ENCODE measurements at regions not wholly inside any gene's neighbourhood (a gene's known extent, or its start where the extent isn't known, plus 50 kb on each side); places are given as distances from the start of the nearest gene placed in this dataset.
"Not testable (repeated sequence)": the region's sequence is repeated elsewhere in the genome, so short reads cannot be mapped to it uniquely, and the experiment has no call there.

DNA sequence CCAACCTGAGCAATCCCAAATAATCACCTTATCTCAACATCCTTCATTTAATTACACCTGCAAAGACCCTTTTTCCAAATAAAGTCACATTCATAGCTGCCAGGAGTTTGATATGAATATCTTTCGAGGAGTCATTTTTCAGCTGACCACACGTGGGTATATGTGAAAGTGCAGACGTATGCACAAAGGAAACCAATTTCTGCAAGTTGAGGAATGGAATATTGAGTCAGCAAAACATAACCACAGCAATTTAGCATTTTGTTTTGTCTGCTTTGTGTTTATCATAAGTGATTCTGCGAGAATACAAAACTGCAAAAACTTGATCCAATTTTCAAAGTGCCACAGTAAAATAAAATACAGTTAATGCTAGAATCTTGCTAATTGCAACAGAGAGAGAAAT, 295.9 kb downstream of the SUCLA2 start:
- Histone ChIP-seq H3K4me3 (ENCODE audit: low read length) (no peak overlapping the region), H3K27me3 (replicated peaks; ENCODE audit: control insufficient read depth, insufficient read depth, low read length) (no peaks in the 10 kb centered on the region), H3K9ac (ENCODE audit: low read length) (no peak overlapping the region), H3K9me3 (ENCODE audit: control insufficient read depth, low read length) (no peaks in the 10 kb centered on the region), H3K4me1 (ENCODE audit: control insufficient read depth, insufficient read depth, low read length) (peaks cover 13% of the 10 kb centered on the region), H3K36me3 (ENCODE audit: control insufficient read depth, insufficient read depth, low read length, severe bottlenecking) (no peaks in the 10 kb centered on the region)
- DNase-seq (ENCODE audit: low read depth) = no peak

GRCh38 chr13:47696674-47697073, 304.4 kb downstream of the SUCLA2 start:
- DNase-seq (ENCODE audit: low read depth) = no peak
- Histone ChIP-seq H3K9me3 (ENCODE audit: control insufficient read depth, low read length) (no peaks in the 10 kb centered on the region), H3K4me1 (ENCODE audit: control insufficient read depth, insufficient read depth, low read length) (no peaks in the 10 kb centered on the region), H3K4me3 (ENCODE audit: low read length) (no peak overlapping the region), H3K9ac (ENCODE audit: low read length) (no peak overlapping the region), H3K27me3 (replicated peaks; ENCODE audit: control insufficient read depth, insufficient read depth, low read length) (no peaks in the 10 kb centered on the region), H3K36me3 (ENCODE audit: control insufficient read depth, insufficient read depth, low read length, severe bottlenecking) (no peaks in the 10 kb centered on the region)

GRCh38 chr13:47687577-47687976, 313.5 kb downstream of the SUCLA2 start:
- Histone ChIP-seq H3K4me3 (ENCODE audit: low read length) (no peak overlapping the region), H3K9ac (ENCODE audit: low read length) (no peak overlapping the region), H3K36me3 (ENCODE audit: control insufficient read depth, insufficient read depth, low read length, severe bottlenecking) (no peaks in the 10 kb centered on the region), H3K4me1 (ENCODE audit: control insufficient read depth, insufficient read depth, low read length) (no peaks in the 10 kb centered on the region), H3K9me3 (ENCODE audit: control insufficient read depth, low read length) (no peaks in the 10 kb centered on the region), H3K27me3 (replicated peaks; ENCODE audit: control insufficient read depth, insufficient read depth, low read length) (peaks cover 8% of the 10 kb centered on the region)
- no peak for DNase-seq (ENCODE audit: low read depth)

- peaks cover 14% of the 10 kb centered on the region for H3K4me1 ChIP-seq (ENCODE audit: control insufficient read depth, insufficient read depth, low read length)
- H3K36me3 ChIP-seq (ENCODE audit: control insufficient read depth, insufficient read depth, low read length, severe bottlenecking); H3K9ac ChIP-seq (ENCODE audit: low read length); H3K9me3 ChIP-seq (ENCODE audit: control insufficient read depth, low read length); DNase-seq (ENCODE audit: low read depth); H3K4me3 ChIP-seq (ENCODE audit: low read length); H3K27me3 ChIP-seq (replicated peaks; ENCODE audit: control insufficient read depth, insufficient read depth, low read length): not testable (repeated sequence)
Measured at GRCh38 chr13:47685156-47685555, 315.9 kb downstream of the SUCLA2 start.

DNA sequence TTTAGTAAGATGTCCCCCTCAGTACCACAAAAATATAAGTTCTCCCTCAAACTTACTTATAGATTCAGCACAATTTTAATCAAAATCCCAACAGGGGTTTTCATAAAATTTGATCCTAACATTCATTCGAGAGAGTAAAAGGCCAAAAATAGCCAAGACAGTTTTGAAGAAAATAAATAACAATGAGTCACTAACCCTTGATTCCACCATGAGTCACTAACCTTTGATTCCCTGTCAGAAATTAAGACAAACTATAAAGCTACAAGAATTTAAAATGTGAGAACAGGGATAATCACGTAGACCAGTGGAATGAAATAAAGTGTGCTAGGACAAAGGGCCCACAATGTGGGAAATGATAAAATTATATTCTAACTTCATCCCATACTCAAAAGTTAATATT, 320.3 kb downstream of the SUCLA2 start:
- no peak for DNase-seq (ENCODE audit: low read depth)
- H3K4me3 ChIP-seq (ENCODE audit: low read length) = no peak overlapping the region

DNA sequence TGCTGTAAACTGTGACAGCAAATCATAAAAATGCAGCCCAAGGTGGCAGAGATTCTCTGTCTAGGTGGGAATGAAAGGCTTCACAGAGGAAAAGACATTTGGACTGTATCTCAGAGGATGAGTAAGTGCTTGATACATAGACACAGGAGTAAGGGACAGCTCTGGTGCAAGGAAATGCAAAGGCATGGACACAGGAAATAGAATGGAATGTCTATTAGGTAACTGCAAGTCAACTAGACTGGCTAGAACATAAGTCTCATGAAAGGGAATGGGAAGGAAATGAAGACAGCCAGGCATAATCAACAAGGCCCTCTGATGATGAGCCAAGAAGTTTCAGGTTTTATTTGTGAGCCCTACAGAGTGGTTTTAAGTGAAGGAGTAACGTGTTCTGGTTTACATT, 321.7 kb downstream of the SUCLA2 start:
- no peaks in the 10 kb centered on the region for H3K36me3 ChIP-seq (ENCODE audit: control insufficient read depth, insufficient read depth, low read length, severe bottlenecking)
- no peak for DNase-seq (ENCODE audit: low read depth)
- H3K9ac ChIP-seq (ENCODE audit: low read length) = no peak overlapping the region
- H3K4me3 ChIP-seq (ENCODE audit: low read length) = no peak overlapping the region
- H3K4me1 ChIP-seq (ENCODE audit: control insufficient read depth, insufficient read depth, low read length) = peaks cover 31% of the 10 kb centered on the region
- no peaks in the 10 kb centered on the region for H3K9me3 ChIP-seq (ENCODE audit: control insufficient read depth, low read length)
- no peaks in the 10 kb centered on the region for H3K27me3 ChIP-seq (replicated peaks; ENCODE audit: control insufficient read depth, insufficient read depth, low read length)

More for the DNA sequence above, 320.3 kb downstream of the SUCLA2 start:
- no peaks in the 10 kb centered on the region for H3K36me3 ChIP-seq (ENCODE audit: control insufficient read depth, insufficient read depth, low read length, severe bottlenecking)
- H3K9ac ChIP-seq (ENCODE audit: low read length) = no peak overlapping the region
- no peaks in the 10 kb centered on the region for H3K9me3 ChIP-seq (ENCODE audit: control insufficient read depth, low read length)
- H3K4me1 ChIP-seq (ENCODE audit: control insufficient read depth, insufficient read depth, low read length) = peaks cover 31% of the 10 kb centered on the region
- H3K27me3 ChIP-seq (replicated peaks; ENCODE audit: control insufficient read depth, insufficient read depth, low read length) = no peaks in the 10 kb centered on the region

- no peak for DNase-seq (ENCODE audit: low read depth)
- peaks cover 34% of the 10 kb centered on the region for H3K4me1 ChIP-seq (ENCODE audit: control insufficient read depth, insufficient read depth, low read length)
- H3K9ac ChIP-seq (ENCODE audit: low read length) = no peak overlapping the region
- no peaks in the 10 kb centered on the region for H3K36me3 ChIP-seq (ENCODE audit: control insufficient read depth, insufficient read depth, low read length, severe bottlenecking)
- H3K27me3 ChIP-seq (replicated peaks; ENCODE audit: control insufficient read depth, insufficient read depth, low read length) = no peaks in the 10 kb centered on the region
- H3K4me3 ChIP-seq (ENCODE audit: low read length) = no peak overlapping the region
- H3K9me3 ChIP-seq (ENCODE audit: control insufficient read depth, low read length) = no peaks in the 10 kb centered on the region
Measured at GRCh38 chr13:47678201-47678968, 322.7 kb downstream of the SUCLA2 start.

GRCh38 chr13:47675871-47676270, 325.2 kb downstream of the SUCLA2 start:
- H3K9me3 ChIP-seq (ENCODE audit: control insufficient read depth, low read length) = no peaks in the 10 kb centered on the region
- H3K4me1 ChIP-seq (ENCODE audit: control insufficient read depth, insufficient read depth, low read length) = peaks cover 46% of the 10 kb centered on the region
- no peak overlapping the region for H3K4me3 ChIP-seq (ENCODE audit: low read length)
- no peaks in the 10 kb centered on the region for H3K36me3 ChIP-seq (ENCODE audit: control insufficient read depth, insufficient read depth, low read length, severe bottlenecking)
- DNase-seq (ENCODE audit: low read depth) = no peak
- H3K27me3 ChIP-seq (replicated peaks; ENCODE audit: control insufficient read depth, insufficient read depth, low read length) = no peaks in the 10 kb centered on the region
- H3K9ac ChIP-seq (ENCODE audit: low read length) = no peak overlapping the region

DNA sequence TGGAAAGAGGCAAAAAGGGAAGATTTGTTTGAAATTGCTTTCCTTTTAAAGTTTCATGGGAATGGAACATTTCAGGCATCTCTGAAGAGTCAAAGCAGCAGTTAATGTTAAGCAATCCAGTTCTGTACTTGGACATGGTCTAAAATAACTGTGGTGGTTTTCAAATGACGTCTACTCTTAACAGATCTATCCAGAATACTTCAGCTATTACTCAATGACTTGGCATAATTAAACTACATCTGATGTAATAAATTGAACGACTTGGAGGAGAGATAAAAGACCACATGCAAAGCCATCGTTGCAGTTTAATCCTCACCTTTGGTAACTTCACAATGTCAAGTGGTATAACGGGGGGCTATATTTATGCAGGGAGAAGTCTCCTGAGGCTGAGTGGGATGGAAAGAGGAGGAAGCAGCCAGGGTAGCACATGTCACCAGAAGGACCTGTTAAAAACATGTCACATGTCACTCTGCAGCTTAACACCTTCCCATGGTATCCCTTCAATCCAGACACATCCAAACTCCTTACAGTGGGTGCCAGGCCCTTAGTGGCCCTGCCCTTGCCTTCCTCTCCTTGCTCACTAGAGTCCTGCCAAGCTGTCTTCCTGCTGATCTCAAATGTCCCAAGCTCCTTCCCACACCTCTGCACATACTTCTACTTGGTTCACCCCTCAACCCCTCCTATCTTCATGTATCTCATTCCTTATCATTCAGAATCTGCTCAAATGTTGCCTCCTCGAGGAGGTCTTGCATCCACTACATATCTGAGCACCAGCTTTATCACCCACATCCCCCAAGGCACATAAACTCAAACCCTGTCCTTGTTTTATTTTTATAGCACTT, 327.8 kb downstream of the SUCLA2 start:
- no peaks in the 10 kb centered on the region for H3K9me3 ChIP-seq (ENCODE audit: control insufficient read depth, low read length)
- no peak overlapping the region for H3K9ac ChIP-seq (ENCODE audit: low read length)
- H3K27me3 ChIP-seq (replicated peaks; ENCODE audit: control insufficient read depth, insufficient read depth, low read length) = no peaks in the 10 kb centered on the region
- no peaks in the 10 kb centered on the region for H3K36me3 ChIP-seq (ENCODE audit: control insufficient read depth, insufficient read depth, low read length, severe bottlenecking)
- H3K4me1 ChIP-seq (ENCODE audit: control insufficient read depth, insufficient read depth, low read length) = peaks cover 21% of the 10 kb centered on the region
- peak; percentile 66 for DNase-seq (ENCODE audit: low read depth)
- H3K4me3 ChIP-seq (ENCODE audit: low read length) = no peak overlapping the region

- Histone ChIP-seq H3K36me3 (ENCODE audit: control insufficient read depth, insufficient read depth, low read length, severe bottlenecking) (no peaks in the 10 kb centered on the region), H3K27me3 (replicated peaks; ENCODE audit: control insufficient read depth, insufficient read depth, low read length) (no peaks in the 10 kb centered on the region), H3K4me1 (ENCODE audit: control insufficient read depth, insufficient read depth, low read length) (peaks cover 21% of the 10 kb centered on the region), H3K9ac (ENCODE audit: low read length) (peak overlapping the region; percentile 48), H3K4me3 (ENCODE audit: low read length) (peak overlapping the region; percentile 61), H3K9me3 (ENCODE audit: control insufficient read depth, low read length) (no peaks in the 10 kb centered on the region)
- peak; percentile 5 for DNase-seq (ENCODE audit: low read depth)
Measured at GRCh38 chr13:47672245-47673008, 328.6 kb downstream of the SUCLA2 start.

GRCh38 chr13:47671776-47672175, 329.3 kb downstream of the SUCLA2 start:
- Histone ChIP-seq H3K4me3 (ENCODE audit: low read length) (peak overlapping the region; percentile 61), H3K4me1 (ENCODE audit: control insufficient read depth, insufficient read depth, low read length) (peaks cover 21% of the 10 kb centered on the region), H3K9ac (ENCODE audit: low read length) (peak overlapping the region; percentile 48), H3K27me3 (replicated peaks; ENCODE audit: control insufficient read depth, insufficient read depth, low read length) (no peaks in the 10 kb centered on the region), H3K36me3 (ENCODE audit: control insufficient read depth, insufficient read depth, low read length, severe bottlenecking) (no peaks in the 10 kb centered on the region), H3K9me3 (ENCODE audit: control insufficient read depth, low read length) (no peaks in the 10 kb centered on the region)
- DNase-seq (ENCODE audit: low read depth) = no peak
